HCT116 (cell line): ENCODE measurements at regions not wholly inside any gene's neighbourhood (a gene's known extent, or its start where the extent isn't known, plus 50 kb on each side); places are given as distances from the start of the nearest gene placed in this dataset.

Experiments used
- ATAC-seq: fragments of 200-7000 bp; cut with Tn5 transposase; 2 replicates; pipeline ENCODE4 v1.9.1; 2020; ENCODE audit warnings: mild to moderate bottlenecking, moderate library complexity
- BruUV-seq: library from RNA; stranded (reverse); fragments of 400-500 nt; replicated peaks from 2 replicates; lab custom pipeline; 2021; lab: Mats Ljungman, UMichigan
- CTCF ChIA-PET: fragments of 300-600 bp; sonication (Branson Sonifier 250); formaldehyde crosslinking; loops from one replicate; lab custom pipeline; 2021; ENCODE audit warnings: antibody characterized with exemption; lab: Charles Lee
- POLR2A ChIA-PET: fragments of 300-600, 350-600 bp; sonication (Branson Sonifier 250); formaldehyde crosslinking; loops from one replicate; lab custom pipeline; 2021; ENCODE audit warnings: antibody characterized with exemption; lab: Charles Lee
- RAD21 ChIA-PET, 2 experiments: fragments of 300-600 bp; sonication (Branson Sonifier 250); formaldehyde crosslinking; loops; one replicate each; lab custom pipeline; 2023; ENCODE audit warnings: low total read pairs in 2 of 2; ENCODE audit not compliant: uncharacterized antibody in 2 of 2, unreplicated experiment in 2 of 2, low non-redundant PET in 1 of 2; lab: Charles Lee
- DNase-seq: peaks from one replicate; pipeline ENCODE4 v3.0.0-alpha.2; 2010; ENCODE audit warnings: low read depth, low spot score
- H2AFZ ChIP-seq: fragments of 200-600 bp; shearing (Covaris generic), sonication (generic); 2 replicates; pipeline ENCODE4 v1.6.1; 2017; ENCODE audit warnings: low read depth, mixed run types, mixed read lengths, antibody characterized with exemption, low read length; ENCODE audit not compliant: poor library complexity, severe bottlenecking
- H3K27ac ChIP-seq: 2 replicates; pipeline ENCODE4 v1.5.1; 2012; ENCODE audit warnings: low read depth, low read length
- H3K27me3 ChIP-seq: fragments of 200-600 bp; sonication (generic); 2 replicates; pipeline ENCODE4 v1.6.1; 2016; ENCODE audit warnings: mixed run types, low read length, mixed read lengths; ENCODE audit not compliant: insufficient read depth
- H3K36me3 ChIP-seq, 2 experiments: fragments of 200-500 bp in 1 of 2; fragments of 200-600 bp in 1 of 2; sonication (Bioruptor generic) in 1 of 2; sonication (generic) in 1 of 2; 2 replicates each; pipeline versions ENCODE4 v1.5.1 to v1.6.1; 2014 to 2016; ENCODE audit warnings: low read length in 2 of 2, inconsistent platforms in 1 of 2, mixed read lengths in 1 of 2, mixed run types in 1 of 2; ENCODE audit not compliant: insufficient read depth in 2 of 2, control insufficient read depth in 1 of 2
- H3K4me1 ChIP-seq, 2 experiments: fragments of 200-600 bp in 1 of 2; sonication (generic) in 1 of 2; 2 replicates each; pipeline versions ENCODE4 v1.5.1 to v1.6.1; 2012 to 2017; ENCODE audit warnings: low read length in 2 of 2, inconsistent platforms in 1 of 2, mild to moderate bottlenecking in 1 of 2, mixed read lengths in 1 of 2, mixed run types in 1 of 2, moderate library complexity in 1 of 2; ENCODE audit not compliant: insufficient read depth in 2 of 2, control insufficient read depth in 1 of 2
- H3K4me2 ChIP-seq: fragments of 200-600 bp; sonication (generic); 2 replicates; pipeline ENCODE4 v1.6.1; 2017; ENCODE audit warnings: mixed run types, low read length, mixed read lengths
- H3K4me3 ChIP-seq, 2 experiments: fragments of 200-600 bp in 1 of 2; sonication (generic) in 1 of 2; replicated peaks in 1 of 2; 2 replicates each; pipeline ENCODE4 v1.5.1; 2011 to 2016; ENCODE audit warnings: low read length in 2 of 2, control low read depth in 1 of 2, low read depth in 1 of 2, mild to moderate bottlenecking in 1 of 2, mixed read lengths in 1 of 2, mixed run types in 1 of 2
- H3K79me2 ChIP-seq: fragments of 200-600 bp; sonication (generic); 2 replicates; pipeline ENCODE4 v1.6.1; 2017; ENCODE audit warnings: mild to moderate bottlenecking, mixed run types, low read length, moderate library complexity, mixed read lengths; ENCODE audit not compliant: insufficient read depth
- H3K9ac ChIP-seq: fragments of 200-600 bp; sonication (generic); 2 replicates; pipeline ENCODE4 v1.6.1; 2016; ENCODE audit warnings: low read length, mixed read lengths
- H3K9me2 ChIP-seq: fragments of 200-600 bp; sonication (generic), shearing (Covaris generic); 2 replicates; pipeline ENCODE4 v1.6.1; 2017; ENCODE audit warnings: mixed run types, mild to moderate bottlenecking, moderate library complexity; ENCODE audit not compliant: insufficient read depth
- H3K9me3 ChIP-seq, 2 experiments: fragments of 200-500 bp in 1 of 2; fragments of 200-600 bp in 1 of 2; sonication (Bioruptor generic) in 1 of 2; sonication (generic) in 1 of 2; 2 replicates each; pipeline ENCODE4 v1.6.1; 2014 to 2017; ENCODE audit warnings: low read length in 2 of 2, mixed read lengths in 2 of 2, inconsistent platforms in 1 of 2, low read depth in 1 of 2, mild to moderate bottlenecking in 1 of 2, mixed run types in 1 of 2, moderate library complexity in 1 of 2; ENCODE audit not compliant: control insufficient read depth in 1 of 2, insufficient read depth in 1 of 2
- H4K20me1 ChIP-seq: fragments of 200-600 bp; sonication (generic), shearing (Covaris generic); 2 replicates; pipeline ENCODE4 v1.6.1; 2017; ENCODE audit warnings: mixed run types, mild to moderate bottlenecking, moderate library complexity; ENCODE audit not compliant: insufficient read depth
- CBX3 ChIP-seq: IDR thresholded peaks from 2 replicates; pipeline ENCODE4 v1.6.1; 2012; ENCODE audit warnings: low read depth
- CEBPB ChIP-seq: IDR thresholded peaks from 2 replicates; pipeline ENCODE4 v1.6.1; 2012; ENCODE audit warnings: low read depth
- CTCF ChIP-seq, 3 experiments: fragments of 200-600 bp in 1 of 3; sonication (generic) in 1 of 3; IDR thresholded peaks in 2 of 3; conservative IDR thresholded peaks in 1 of 3; 2 replicates each; pipeline ENCODE4 v1.5.1; 2012 to 2017; ENCODE audit warnings: low read depth in 2 of 3, low read length in 2 of 3, antibody characterized with exemption in 1 of 3, borderline replicate concordance in 1 of 3, control low read depth in 1 of 3, mild to moderate bottlenecking in 1 of 3, mixed read lengths in 1 of 3, mixed run types in 1 of 3, moderate library complexity in 1 of 3; ENCODE audit not compliant: insufficient read depth in 1 of 3
- EGR1 ChIP-seq: IDR thresholded peaks from 2 replicates; pipeline ENCODE4 v1.6.1; 2012; ENCODE audit warnings: low read depth
- ELF1 ChIP-seq: IDR thresholded peaks from 2 replicates; pipeline ENCODE4 v1.6.1; 2012; ENCODE audit warnings: low read depth, borderline replicate concordance
- EZH2 ChIP-seq: fragments of 200-600 bp; sonication (generic); IDR thresholded peaks from 2 replicates; pipeline ENCODE4 v1.6.1; 2017; ENCODE audit warnings: antibody characterized with exemption, mixed run types
- FOSL1 ChIP-seq: IDR thresholded peaks from 2 replicates; pipeline ENCODE4 v1.6.1; 2012; ENCODE audit warnings: low read depth
- JUND ChIP-seq: IDR thresholded peaks from 2 replicates; pipeline ENCODE4 v1.6.1; 2012
- POLR2AphosphoS5 ChIP-seq: IDR thresholded peaks from 2 replicates; pipeline ENCODE4 v1.6.1; 2011; ENCODE audit warnings: mild to moderate bottlenecking, low read depth, low read length, moderate library complexity
- RAD21 ChIP-seq: IDR thresholded peaks from 2 replicates; pipeline ENCODE4 v1.6.1; 2012; ENCODE audit warnings: low read depth, mild to moderate bottlenecking
- REST ChIP-seq: IDR thresholded peaks from 2 replicates; pipeline ENCODE4 v1.6.1; 2012; ENCODE audit warnings: low read depth
- SIN3A ChIP-seq: IDR thresholded peaks from 2 replicates; pipeline ENCODE4 v1.6.1; 2012; ENCODE audit warnings: low read depth
- SRF ChIP-seq: IDR thresholded peaks from 2 replicates; pipeline ENCODE4 v1.6.1; 2012; ENCODE audit warnings: low read depth
- YY1 ChIP-seq: IDR thresholded peaks from 2 replicates; pipeline ENCODE4 v1.6.1; 2011; ENCODE audit warnings: low read length, low read depth, moderate library complexity, mild to moderate bottlenecking; ENCODE audit not compliant: insufficient replicate concordance; ENCODE audit errors: extremely low read depth
- ZBTB33 ChIP-seq: IDR thresholded peaks from 2 replicates; pipeline ENCODE4 v1.6.1; 2011; ENCODE audit warnings: mild to moderate bottlenecking, low read length, moderate library complexity; ENCODE audit not compliant: insufficient replicate concordance; ENCODE audit errors: extremely low read depth
- ZNF274 ChIP-seq: fragments of 200-500 bp; sonication (Bioruptor generic); IDR thresholded peaks from 2 replicates; pipeline ENCODE4 v1.6.1; 2014; ENCODE audit warnings: mild to moderate bottlenecking, low read depth, low read length, inconsistent platforms
- intact Hi-C: fragments of 100-400 bp; cut with micrococcal nuclease; formaldehyde crosslinking; loops from 2 replicates; pipeline ENCODE4 v1.10.0; 2022

- TF ChIP-seq REST: no peak
- TF ChIP-seq CBX3: no peak
- TF ChIP-seq ELF1: no peak
- TF ChIP-seq EZH2: no peak
- no peak for TF ChIP-seq POLR2AphosphoS5
- no peak for TF ChIP-seq RAD21
- no peak for TF ChIP-seq ZNF274
- TF ChIP-seq CEBPB: no peak
- no peak for TF ChIP-seq ZBTB33
Observed at GRCh38 chr7:125074141-125074540, 144.5 kb upstream of the POT1 start (continued).

- Histone ChIP-seq H3K9ac (no peak overlapping the region), H3K4me1 (peaks cover 2 to 14% of the 10 kb centered on the region in 2 experiments; a peak in 2 of 4 replicates), H4K20me1 (no peaks in the 10 kb centered on the region), H3K9me2 (no peaks in the 10 kb centered on the region), H3K4me3 (no peak overlapping the region), H3K79me2 (no peaks in the 10 kb centered on the region), H2AFZ (no peak overlapping the region), H3K27me3 (no peaks in the 10 kb centered on the region), H3K27ac (no peak overlapping the region), H3K4me2 (no peak overlapping the region), H3K9me3 (no peaks in the 10 kb centered on the region), H3K36me3 (no peaks in the 10 kb centered on the region)
- BruUV-seq: no TSS peak
- RAD21 ChIA-PET: no interaction called here
- intact Hi-C loops: no loop called here
- ATAC-seq: no peak
- POLR2A ChIA-PET: no interaction called here
- no peak for DNase-seq
- CTCF ChIA-PET: no interaction called here
- no peak for TF ChIP-seq SIN3A
- TF ChIP-seq ELF1: no peak
- no peak for TF ChIP-seq SRF
- no peak for TF ChIP-seq YY1
- no peak for TF ChIP-seq POLR2AphosphoS5
- TF ChIP-seq CTCF (IDR thresholded peaks at IDR 0.05 in 2 of 3, conservative IDR thresholded peaks at IDR 0.05 in 1 of 3; ENCODE audit: borderline replicate concordance in 1 of 3, insufficient read depth in 1 of 3, low read depth in 2 of 3, low read length in 2 of 3): no peak
- TF ChIP-seq EGR1: no peak
- TF ChIP-seq RAD21: no peak
- no peak for TF ChIP-seq JUND
- TF ChIP-seq FOSL1: no peak
- no peak for TF ChIP-seq ZBTB33
Observed at GRCh38 chr7:125065546-125065945, 135.9 kb upstream of the POT1 start.
